Astrocyte (in vitro differentiated cells and primary cell): ENCODE measurements at regions not wholly inside any gene's neighbourhood (a gene's known extent, or its start where the extent isn't known, plus 50 kb on each side); places are given as distances from the start of the nearest gene placed in this dataset.

Source experiments
- EZH2 ChIP-seq: IDR thresholded peaks from 2 replicates; pipeline ENCODE4 v1.6.1; 2012; ENCODE audit warnings: mild to moderate bottlenecking, low read length, inconsistent platforms; ENCODE audit not compliant: insufficient read depth
- TF ChIP-seq, protein P1 (sequence below): IDR thresholded peaks from 2 replicates; pipeline ENCODE4 v1.5.1; 2011; ENCODE audit warnings: low read depth, mild to moderate bottlenecking, inconsistent platforms, low read length, moderate library complexity; ENCODE audit not compliant: insufficient read depth

DNA sequence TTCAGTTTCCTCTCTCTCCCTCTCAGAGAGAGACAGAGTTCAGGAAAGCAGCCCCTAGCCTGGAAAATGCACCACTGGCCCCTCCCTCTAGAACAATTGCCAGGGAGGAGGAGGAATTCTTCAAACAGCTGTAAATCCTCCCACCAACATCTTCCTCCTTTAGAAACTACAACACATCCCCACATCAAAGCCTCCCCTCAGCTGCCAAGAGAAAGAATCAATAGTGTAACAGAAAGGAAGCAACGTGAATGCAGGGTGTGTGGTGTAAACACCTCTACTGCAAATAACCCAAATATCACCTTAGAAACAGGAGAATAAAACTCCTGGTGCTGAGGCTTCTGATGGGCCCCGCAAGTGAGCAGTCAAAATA lies 249.9 kb upstream of the GATB start:
- TF ChIP-seq, protein P1, sequence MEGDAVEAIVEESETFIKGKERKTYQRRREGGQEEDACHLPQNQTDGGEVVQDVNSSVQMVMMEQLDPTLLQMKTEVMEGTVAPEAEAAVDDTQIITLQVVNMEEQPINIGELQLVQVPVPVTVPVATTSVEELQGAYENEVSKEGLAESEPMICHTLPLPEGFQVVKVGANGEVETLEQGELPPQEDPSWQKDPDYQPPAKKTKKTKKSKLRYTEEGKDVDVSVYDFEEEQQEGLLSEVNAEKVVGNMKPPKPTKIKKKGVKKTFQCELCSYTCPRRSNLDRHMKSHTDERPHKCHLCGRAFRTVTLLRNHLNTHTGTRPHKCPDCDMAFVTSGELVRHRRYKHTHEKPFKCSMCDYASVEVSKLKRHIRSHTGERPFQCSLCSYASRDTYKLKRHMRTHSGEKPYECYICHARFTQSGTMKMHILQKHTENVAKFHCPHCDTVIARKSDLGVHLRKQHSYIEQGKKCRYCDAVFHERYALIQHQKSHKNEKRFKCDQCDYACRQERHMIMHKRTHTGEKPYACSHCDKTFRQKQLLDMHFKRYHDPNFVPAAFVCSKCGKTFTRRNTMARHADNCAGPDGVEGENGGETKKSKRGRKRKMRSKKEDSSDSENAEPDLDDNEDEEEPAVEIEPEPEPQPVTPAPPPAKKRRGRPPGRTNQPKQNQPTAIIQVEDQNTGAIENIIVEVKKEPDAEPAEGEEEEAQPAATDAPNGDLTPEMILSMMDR, result no peak
- no peak for TF ChIP-seq EZH2
